Gastroesophageal sphincter (tissue), 4 donors: ENCODE measurements at regions not wholly inside any gene's neighbourhood (a gene's known extent, or its start where the extent isn't known, plus 50 kb on each side); places are given as distances from the start of the nearest gene placed in this dataset.
A peak's percentile ranks its signal among the peaks of the same experiment; 100 is the strongest.

Experiments
- ATAC-seq: fragments of 150-250 bp; one replicate; pipeline ENCODE4 v1.9.1; 2016; ENCODE audit warnings: mild to moderate bottlenecking, moderate library complexity
- H3K27ac ChIP-seq, 4 donors: fragments of 200-600 bp; sonication (generic) in 3 of 4; 1 replicate in 3 of 4; 2 replicates in 1 of 4; pipeline ENCODE4 v1.5.1; 2016 to 2019
- H3K27me3 ChIP-seq: fragments of 200-600 bp; sonication (generic); one replicate; pipeline ENCODE4 v1.5.1; 2019
- H3K36me3 ChIP-seq, 2 donors: fragments of 200-600 bp; sonication (generic); one replicate each; pipeline ENCODE4 v1.5.1; 2019; ENCODE audit warnings: control low read depth in 1 of 2
- H3K4me1 ChIP-seq, 3 donors: fragments of 200-600 bp; sonication (generic); 1 replicate in 2 of 3; 2 replicates in 1 of 3; pipeline ENCODE4 v1.5.1; 2016 to 2019; ENCODE audit warnings: control low read depth in 2 of 3
- H3K4me3 ChIP-seq, 2 donors: fragments of 200-600 bp; sonication (generic); one replicate each; pipeline ENCODE4 v1.5.1; 2019; ENCODE audit warnings: mild to moderate bottlenecking in 1 of 2, moderate library complexity in 1 of 2
- H3K9me3 ChIP-seq, 3 donors: fragments of 200-600 bp; sonication (generic); one replicate each; pipeline ENCODE4 v1.5.1; 2017 to 2019; ENCODE audit warnings: control low read depth in 2 of 3
- EP300 ChIP-seq: sonication (generic); formaldehyde crosslinking; IDR thresholded peaks from one replicate; pipeline ENCODE4 v1.6.1; 2017; ENCODE audit warnings: antibody characterized with exemption, mild to moderate bottlenecking
- POLR2A ChIP-seq, 2 donors: fragments of 450-650 bp; IDR thresholded peaks; one replicate each; pipeline ENCODE4 v1.6.1; 2017; ENCODE audit warnings: antibody characterized with exemption in 2 of 2, mild to moderate bottlenecking in 2 of 2, moderate library complexity in 1 of 2
- POLR2AphosphoS5 ChIP-seq: sonication (generic); formaldehyde crosslinking; IDR thresholded peaks from one replicate; pipeline ENCODE4 v1.6.1; 2017; ENCODE audit warnings: antibody characterized with exemption
- WGBS, 2 donors: methylation state at CpG; one replicate each; pipeline ENCODE4 v1.1.5; 2018; ENCODE audit warnings: low coverage in 1 of 2; 5-methylcytosine and 5-hydroxymethylcytosine counted together
- TF ChIP-seq, protein P1 (sequence below), 4 experiments: fragments of 200-600 bp in 2 of 4; fragments of 450-650 bp in 2 of 4; sonication (generic) in 1 of 4; IDR thresholded peaks; one replicate each; pipeline ENCODE4 v1.5.1; 2017 to 2019; ENCODE audit warnings: antibody characterized with exemption in 4 of 4, mild to moderate bottlenecking in 2 of 4, moderate library complexity in 2 of 4

DNA sequence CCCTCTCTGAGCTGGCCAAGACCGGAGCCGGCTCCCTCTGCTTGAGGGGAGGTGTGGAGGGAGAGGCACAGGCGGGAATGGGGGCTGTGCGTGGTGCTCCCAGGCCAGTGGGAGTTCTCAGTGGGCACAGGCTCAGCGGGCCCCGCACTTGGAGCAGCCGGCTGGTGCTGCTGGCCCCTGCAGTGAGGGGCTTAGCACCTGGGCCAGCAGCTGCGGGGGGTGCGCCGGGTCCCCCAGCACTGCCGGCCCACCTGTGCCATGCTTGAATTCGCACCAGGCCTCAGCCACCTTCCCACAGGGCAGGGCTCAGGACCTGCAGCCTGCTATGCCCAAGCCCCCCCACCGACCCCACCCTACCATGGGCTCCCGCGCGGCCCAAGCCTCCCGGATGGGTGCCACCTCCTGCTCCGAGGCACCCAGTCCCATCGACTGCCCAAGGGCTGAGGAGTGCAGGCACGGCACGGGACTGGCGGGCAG is 602.5 kb downstream of the KCTD8 start:
- no peak for TF ChIP-seq POLR2AphosphoS5
- TF ChIP-seq, protein P1, sequence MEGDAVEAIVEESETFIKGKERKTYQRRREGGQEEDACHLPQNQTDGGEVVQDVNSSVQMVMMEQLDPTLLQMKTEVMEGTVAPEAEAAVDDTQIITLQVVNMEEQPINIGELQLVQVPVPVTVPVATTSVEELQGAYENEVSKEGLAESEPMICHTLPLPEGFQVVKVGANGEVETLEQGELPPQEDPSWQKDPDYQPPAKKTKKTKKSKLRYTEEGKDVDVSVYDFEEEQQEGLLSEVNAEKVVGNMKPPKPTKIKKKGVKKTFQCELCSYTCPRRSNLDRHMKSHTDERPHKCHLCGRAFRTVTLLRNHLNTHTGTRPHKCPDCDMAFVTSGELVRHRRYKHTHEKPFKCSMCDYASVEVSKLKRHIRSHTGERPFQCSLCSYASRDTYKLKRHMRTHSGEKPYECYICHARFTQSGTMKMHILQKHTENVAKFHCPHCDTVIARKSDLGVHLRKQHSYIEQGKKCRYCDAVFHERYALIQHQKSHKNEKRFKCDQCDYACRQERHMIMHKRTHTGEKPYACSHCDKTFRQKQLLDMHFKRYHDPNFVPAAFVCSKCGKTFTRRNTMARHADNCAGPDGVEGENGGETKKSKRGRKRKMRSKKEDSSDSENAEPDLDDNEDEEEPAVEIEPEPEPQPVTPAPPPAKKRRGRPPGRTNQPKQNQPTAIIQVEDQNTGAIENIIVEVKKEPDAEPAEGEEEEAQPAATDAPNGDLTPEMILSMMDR (IDR thresholded peaks at IDR 0.05) = no peak
- no peak for TF ChIP-seq POLR2A (IDR thresholded peaks at IDR 0.05)
- no peak for TF ChIP-seq EP300
- Histone ChIP-seq H3K27ac (no peak overlapping the region), H3K4me1 (no peaks in the 10 kb centered on the region), H3K27me3 (no peaks in the 10 kb centered on the region), H3K9me3 (peaks cover 0 to 5% (median 0%) of the 10 kb centered on the region in 3 donors), H3K4me3 (no peak overlapping the region), H3K36me3 (no peaks in the 10 kb centered on the region)
- peak; percentile 16 for ATAC-seq
- WGBS, 2 donors = no CpG with 5 or more reads among the region's 22 CpGs

DNA sequence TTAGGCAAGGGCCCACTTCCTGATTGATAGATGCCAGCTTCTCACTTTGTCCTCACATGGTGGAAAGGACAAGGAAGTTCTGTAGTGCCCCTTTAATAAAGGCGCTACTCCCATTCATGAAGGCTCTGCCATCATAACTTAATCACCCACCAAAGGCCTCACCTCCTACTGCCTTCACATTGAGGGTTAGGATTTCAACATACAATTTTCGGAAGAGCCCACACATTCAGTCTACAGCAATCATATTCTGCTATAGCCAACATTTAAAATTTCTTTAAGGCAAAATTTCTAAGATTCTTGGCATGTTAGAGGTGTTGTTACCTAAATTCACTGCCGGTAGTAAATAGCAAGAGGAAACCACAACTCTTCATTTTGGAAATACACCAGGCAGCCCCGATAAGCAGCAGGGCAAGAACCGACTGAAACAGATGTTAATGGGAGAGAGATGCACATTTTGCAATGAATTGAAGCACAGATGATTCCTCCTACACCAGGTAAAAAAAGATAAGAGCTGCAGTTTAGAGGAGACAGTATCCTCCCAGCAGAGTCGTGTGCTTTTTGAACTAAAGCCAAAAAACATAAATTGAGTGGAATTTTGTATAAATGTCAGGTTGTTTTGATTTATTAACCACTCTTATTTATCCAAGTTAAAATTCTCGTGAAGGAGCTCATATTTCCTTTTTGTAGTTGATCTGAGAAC is 594.9 kb downstream of the KCTD8 start:
- H3K4me3 ChIP-seq = no peak overlapping the region
- ATAC-seq = no peak
- no peaks in the 10 kb centered on the region for H3K36me3 ChIP-seq
- TF ChIP-seq, protein P1 (IDR thresholded peaks at IDR 0.05) = no peak
- no peak for TF ChIP-seq POLR2A (IDR thresholded peaks at IDR 0.05)
- no peak for TF ChIP-seq EP300
- TF ChIP-seq POLR2AphosphoS5 = no peak
- H3K27ac ChIP-seq = no peak overlapping the region
- no peaks in the 10 kb centered on the region for H3K27me3 ChIP-seq
- H3K4me1 ChIP-seq = no peaks in the 10 kb centered on the region
- peaks cover 0 to 5% (median 0%) of the 10 kb centered on the region in 3 donors for H3K9me3 ChIP-seq
- WGBS, 2 donors = 9 to 53% methylated on average over 4 to 5 of the region's 7 CpGs

DNA sequence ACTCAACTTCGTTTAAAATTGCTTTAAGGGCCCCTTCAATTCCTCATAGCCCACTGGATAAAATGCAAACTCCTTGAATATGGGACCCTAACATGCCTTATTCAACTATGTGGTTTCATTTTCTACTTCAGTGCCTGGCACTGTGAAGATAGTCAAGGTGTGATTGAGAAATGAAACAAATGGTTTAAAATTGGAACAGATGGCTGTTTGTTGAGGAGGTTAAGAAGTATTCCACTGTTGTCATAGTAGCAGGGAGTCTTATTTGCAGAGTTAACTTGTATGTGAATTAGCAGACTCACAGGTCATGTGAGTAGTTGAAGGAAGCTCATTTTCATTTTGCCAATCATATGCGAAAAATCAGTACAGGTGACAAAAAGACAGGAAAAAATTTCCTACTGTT is 593.3 kb downstream of the KCTD8 start:
- no peak for TF ChIP-seq EP300
- TF ChIP-seq POLR2AphosphoS5 = no peak
- TF ChIP-seq, protein P1 (IDR thresholded peaks at IDR 0.05) = no peak
- no peak for TF ChIP-seq POLR2A (IDR thresholded peaks at IDR 0.05)

DNA sequence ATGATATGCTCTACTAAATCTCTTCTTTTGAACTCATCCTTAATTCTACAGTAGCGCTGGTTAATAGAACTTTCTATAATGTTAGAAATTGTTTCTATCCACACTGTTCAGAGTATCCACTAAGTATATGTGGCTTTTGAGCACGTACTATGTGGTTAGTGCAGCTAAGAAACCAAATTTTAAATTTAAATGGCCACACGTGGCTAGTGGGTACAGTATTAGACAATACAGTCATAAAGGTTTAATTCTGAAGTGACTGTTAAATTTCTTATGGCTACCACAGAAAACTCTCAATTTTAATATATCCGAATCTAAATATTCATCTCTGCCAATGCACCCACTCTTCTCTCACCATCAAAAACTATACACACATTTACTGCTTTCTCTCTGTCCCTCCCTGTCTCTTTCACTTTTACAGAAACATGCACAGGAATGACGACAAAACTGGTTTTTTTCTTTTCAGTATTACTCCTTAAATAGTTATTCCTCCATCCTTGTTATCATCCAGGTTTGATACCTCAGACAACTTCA is 583.9 kb downstream of the KCTD8 start:
- Histone ChIP-seq H3K36me3 (no peaks in the 10 kb centered on the region), H3K4me1 (no peaks in the 10 kb centered on the region), H3K4me3 (no peak overlapping the region), H3K27ac (no peak overlapping the region), H3K9me3 (no peaks in the 10 kb centered on the region), H3K27me3 (no peaks in the 10 kb centered on the region)
- ATAC-seq = no peak
- TF ChIP-seq POLR2AphosphoS5 = no peak
- no peak for TF ChIP-seq EP300
- TF ChIP-seq, protein P1 (IDR thresholded peaks at IDR 0.05) = no peak
- TF ChIP-seq POLR2A (IDR thresholded peaks at IDR 0.05) = no peak
- WGBS, 2 donors = 72 to 78% methylated on average over 4 to 5 of the region's 5 CpGs

More for the DNA sequence above, 593.3 kb downstream of the KCTD8 start:
- H3K36me3 ChIP-seq = no peaks in the 10 kb centered on the region
- 70 to 84% methylated on average over 2 of the region's 2 CpGs for WGBS, 2 donors
- H3K4me3 ChIP-seq = no peak overlapping the region
- no peak overlapping the region for H3K27ac ChIP-seq
- peaks cover 0 to 5% (median 0%) of the 10 kb centered on the region in 3 donors for H3K9me3 ChIP-seq
- ATAC-seq = no peak
- no peaks in the 10 kb centered on the region for H3K27me3 ChIP-seq
- no peaks in the 10 kb centered on the region for H3K4me1 ChIP-seq

DNA sequence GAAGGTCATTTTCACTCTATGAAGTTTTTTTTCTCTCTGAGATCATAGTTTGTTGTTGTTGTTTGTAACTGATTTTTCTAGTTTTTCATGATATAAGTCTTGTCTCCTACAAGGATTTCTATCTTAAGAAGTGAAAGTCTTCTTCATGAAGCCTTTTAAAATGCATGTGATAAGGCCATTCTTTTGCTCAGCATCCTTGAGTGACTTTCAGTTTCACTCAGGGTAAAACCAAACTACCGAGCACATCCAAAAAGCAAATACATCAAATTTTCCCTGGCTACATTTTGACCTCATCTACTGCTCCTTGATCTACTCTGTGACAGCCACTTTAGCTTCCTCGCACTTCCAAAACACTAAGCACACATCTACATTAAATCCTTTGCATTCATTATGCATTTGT is 580.7 kb downstream of the KCTD8 start:
- WGBS, 2 donors = 61 to 73% methylated on average over 2 of the region's 2 CpGs
- ATAC-seq = no peak
- Histone ChIP-seq H3K4me1 (no peaks in the 10 kb centered on the region), H3K36me3 (no peaks in the 10 kb centered on the region), H3K27ac (no peak overlapping the region), H3K9me3 (peaks cover 0 to 9% (median 0%) of the 10 kb centered on the region in 3 donors), H3K4me3 (no peak overlapping the region), H3K27me3 (no peaks in the 10 kb centered on the region)
- TF ChIP-seq EP300 (no peak), POLR2AphosphoS5 (no peak), POLR2A (IDR thresholded peaks at IDR 0.05) (no peak)
- TF ChIP-seq, protein P1 (IDR thresholded peaks at IDR 0.05) = no peak
